ENCODE measurements at regions not wholly inside any gene's neighbourhood (a gene's known extent, or its start where the extent isn't known, plus 50 kb on each side); places are given as distances from the start of the nearest gene placed in this dataset.
"Not testable (repeated sequence)": the region's sequence is repeated elsewhere in the genome, so short reads cannot be mapped to it uniquely, and the experiment has no call there.

DNA sequence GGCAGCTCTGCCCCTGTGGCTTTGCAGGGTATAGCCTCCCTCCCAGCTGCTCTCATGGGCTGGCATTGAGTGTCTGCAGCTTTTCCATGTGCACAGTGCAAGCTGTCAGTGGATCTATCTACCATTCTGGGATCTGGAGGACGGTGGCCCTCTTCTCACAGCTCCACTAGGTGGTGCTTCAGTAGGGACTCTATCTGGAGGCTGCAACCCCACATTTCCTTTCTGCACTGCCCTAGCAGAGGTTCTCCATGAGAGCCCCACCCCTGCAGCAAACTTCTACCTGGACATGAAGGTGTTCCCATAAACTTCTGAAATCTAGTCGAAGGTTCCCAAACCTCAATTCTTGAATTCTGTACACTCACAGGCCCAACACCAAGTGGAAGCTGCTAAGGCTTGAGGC is 292.5 kb downstream of the C11orf87 start:
- TF ChIP-seq, protein P1, sequence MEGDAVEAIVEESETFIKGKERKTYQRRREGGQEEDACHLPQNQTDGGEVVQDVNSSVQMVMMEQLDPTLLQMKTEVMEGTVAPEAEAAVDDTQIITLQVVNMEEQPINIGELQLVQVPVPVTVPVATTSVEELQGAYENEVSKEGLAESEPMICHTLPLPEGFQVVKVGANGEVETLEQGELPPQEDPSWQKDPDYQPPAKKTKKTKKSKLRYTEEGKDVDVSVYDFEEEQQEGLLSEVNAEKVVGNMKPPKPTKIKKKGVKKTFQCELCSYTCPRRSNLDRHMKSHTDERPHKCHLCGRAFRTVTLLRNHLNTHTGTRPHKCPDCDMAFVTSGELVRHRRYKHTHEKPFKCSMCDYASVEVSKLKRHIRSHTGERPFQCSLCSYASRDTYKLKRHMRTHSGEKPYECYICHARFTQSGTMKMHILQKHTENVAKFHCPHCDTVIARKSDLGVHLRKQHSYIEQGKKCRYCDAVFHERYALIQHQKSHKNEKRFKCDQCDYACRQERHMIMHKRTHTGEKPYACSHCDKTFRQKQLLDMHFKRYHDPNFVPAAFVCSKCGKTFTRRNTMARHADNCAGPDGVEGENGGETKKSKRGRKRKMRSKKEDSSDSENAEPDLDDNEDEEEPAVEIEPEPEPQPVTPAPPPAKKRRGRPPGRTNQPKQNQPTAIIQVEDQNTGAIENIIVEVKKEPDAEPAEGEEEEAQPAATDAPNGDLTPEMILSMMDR (IDR thresholded peaks at IDR 0.05): not testable (repeated sequence)
- not testable (repeated sequence) for TF ChIP-seq POLR2AphosphoS5 (IDR thresholded peaks at IDR 0.05; ENCODE audit: insufficient read depth in 1 of 2, low read depth in 1 of 2); POLR2A (IDR thresholded peaks at IDR 0.05)
